ENCODE measurements at regions not wholly inside any gene's neighbourhood (a gene's known extent, or its start where the extent isn't known, plus 50 kb on each side); places are given as distances from the start of the nearest gene placed in this dataset.

GRCh38 chr6:25050356-25050755 is 114.6 kb upstream of the RIPOR2 start:
- Histone ChIP-seq H3K9me3 (ENCODE audit: control insufficient read depth, insufficient read depth, low read length) (no peaks in the 10 kb centered on the region), H3K4me3 (ENCODE audit: insufficient read depth, low read depth, low read length) (no peak overlapping the region), H2AK5ac (ENCODE audit: low read depth, low read length) (peak overlapping the region; percentile 39; the same call in 1 of the 2 replicates), H4K8ac (ENCODE audit: low read depth in 2 of 2, low read length in 2 of 2) (peak overlapping the region; percentile 55 to 88), H3K4ac (ENCODE audit: low read depth, low read length) (peak overlapping the region; percentile 82), H3K56ac (ENCODE audit: extremely low read depth, insufficient read depth, low read length) (peak overlapping the region; percentile 67; the same call in 1 of the 2 replicates), H3K27ac (ENCODE audit: insufficient read depth, low read length) (peak overlapping the region; percentile 97), H3K9me1 (ENCODE audit: insufficient read depth, low read length) (peaks cover 14% of the 10 kb centered on the region), H3K14ac (replicated peaks; ENCODE audit: low read depth, low read length) (peak overlapping the region; percentile 78), H2BK5ac (ENCODE audit: low read depth, low read length, poor library complexity, severe bottlenecking) (peak overlapping the region; percentile 88), H3K79me1 (ENCODE audit: low read depth in 1 of 2, low read length in 2 of 2) (no peaks in the 10 kb centered on the region), H3K23ac (ENCODE audit: low read depth, low read length) (peak overlapping the region; percentile 77; the same call in 1 of the 2 replicates), H3K36me3 (ENCODE audit: control insufficient read depth, insufficient read depth, low read length) (no peaks in the 10 kb centered on the region), H2BK15ac (ENCODE audit: low read depth, low read length) (peak overlapping the region; percentile 48), H3K9ac (ENCODE audit: low read depth, low read length) (peak overlapping the region; percentile 69; the same call in 1 of the 2 replicates), H2BK20ac (ENCODE audit: low read depth, low read length) (peak overlapping the region; percentile 91), H4K5ac (ENCODE audit: low read depth, low read length) (peak overlapping the region; percentile 85), H4K91ac (ENCODE audit: insufficient read depth, low read depth, low read length) (peak overlapping the region; percentile 75), H2AFZ (replicated peaks; ENCODE audit: low read length, poor library complexity) (peak overlapping the region; percentile 37), H3K27me3 (ENCODE audit: control insufficient read depth, insufficient read depth, low read length) (no peaks in the 10 kb centered on the region), H4K20me1 (ENCODE audit: insufficient read depth, low read length) (no peaks in the 10 kb centered on the region), H3K4me1 (ENCODE audit: control insufficient read depth, insufficient read depth, low read length) (peaks cover 28% of the 10 kb centered on the region), H3K18ac (ENCODE audit: low read depth, low read length) (peak overlapping the region; percentile 95), H2AK9ac (replicated peaks; ENCODE audit: low read depth, low read length, poor library complexity) (no peak overlapping the region), H3K4me2 (ENCODE audit: low read depth, low read length) (peak overlapping the region; percentile 73), H2BK120ac (ENCODE audit: low read depth, low read length) (peak overlapping the region; percentile 95)
- DNase-seq (peak; percentile 94), ATAC-seq (ENCODE audit: low read depth) (peak; percentile 50)
- in situ Hi-C loops (cut with MboI; ENCODE audit: low sequenced_read_pairs) (no loop called here), intact Hi-C loops (cut with micrococcal nuclease) (no loop called here), dilution Hi-C loops (cut with HindIII; ENCODE audit: low sequenced_read_pairs, unreplicated experiment) (no loop called here)
- BruUV-seq (replicated peaks) = no TSS peak
- TF ChIP-seq MAFK (IDR thresholded peaks at IDR 0.05; ENCODE audit: low read depth, low read length) (no peak), SMC3 (IDR thresholded peaks at IDR 0.05; ENCODE audit: low read depth, low read length) (no peak), CEBPB (IDR thresholded peaks at IDR 0.05; ENCODE audit: low read depth, low read length) (peak; percentile 33; the same call in 1 of the 2 replicates), USF2 (IDR thresholded peaks at IDR 0.05; ENCODE audit: low read depth, low read length) (no peak), CHD1 (IDR thresholded peaks at IDR 0.05; ENCODE audit: low read depth, low read length) (no peak), ELK1 (IDR thresholded peaks at IDR 0.05; ENCODE audit: borderline replicate concordance, low read depth, low read length) (no peak), NFE2L2 (IDR thresholded peaks at IDR 0.05; ENCODE audit: low read depth, low read length) (no peak), RFX5 (IDR thresholded peaks at IDR 0.05; ENCODE audit: low read depth, low read length) (no peak), FOS (IDR thresholded peaks at IDR 0.05; ENCODE audit: low read depth, low read length) (peak; percentile 88), POLR2A (IDR thresholded peaks at IDR 0.05; ENCODE audit: low read depth, low read length) (no peak), BHLHE40 (IDR thresholded peaks at IDR 0.05; ENCODE audit: low read depth, low read length) (0 out of 2 replicates have a peak, but pooled peaks have one; percentile 7), CTCF (conservative IDR thresholded peaks at IDR 0.05; ENCODE audit: low read depth, low read length) (0 out of 2 replicates have a peak, but pooled peaks have one; percentile 9), MAZ (IDR thresholded peaks at IDR 0.05; ENCODE audit: borderline replicate concordance, low read depth, low read length) (peak; percentile 19; the same call in 1 of the 2 replicates)
- POLR2A ChIA-PET (ENCODE audit: unreplicated experiment) = interaction anchor here (0.7 kb wide), 1 partner anchor 253 kb away, joined by 16 read pairs; no protein-coding TSS in a partner anchor
- no CpG with 5 or more reads among the region's 6 CpGs for WGBS, 2 experiments (ENCODE audit: extremely low coverage in 2 of 2, insufficient read length in 1 of 2)
- CTCF ChIA-PET = no interaction called here

Measured in IMR-90 (cell line).